Endothelial cell of umbilical vein (primary cell): ENCODE measurements at regions not wholly inside any gene's neighbourhood (a gene's known extent, or its start where the extent isn't known, plus 50 kb on each side); places are given as distances from the start of the nearest gene placed in this dataset.

ENCODE experiments used
- EZH2 ChIP-seq: IDR thresholded peaks from 2 replicates; pipeline ENCODE4 v1.6.1; 2012; ENCODE audit warnings: borderline replicate concordance, low read depth, mild to moderate bottlenecking, moderate library complexity, low read length, inconsistent platforms; ENCODE audit not compliant: severe bottlenecking
- FOS ChIP-seq: IDR thresholded peaks from 2 replicates; pipeline ENCODE4 v1.6.1; 2011; ENCODE audit warnings: mild to moderate bottlenecking, low read length, moderate library complexity, borderline replicate concordance; ENCODE audit not compliant: insufficient read depth
- GATA2 ChIP-seq: IDR thresholded peaks from 2 replicates; pipeline ENCODE4 v1.7.0; 2011; ENCODE audit warnings: low read depth, mild to moderate bottlenecking, moderate library complexity, mixed read lengths, low read length; ENCODE audit not compliant: insufficient read length, insufficient read depth
- JUN ChIP-seq: IDR thresholded peaks from 2 replicates; pipeline ENCODE4 v1.6.1; 2011; ENCODE audit warnings: borderline replicate concordance, low read depth; ENCODE audit not compliant: insufficient read length, insufficient read depth
- MYC ChIP-seq: IDR thresholded peaks from one replicate; pipeline ENCODE4 v1.6.1; 2011; ENCODE audit warnings: mild to moderate bottlenecking, low read depth, low read length
- POLR2A ChIP-seq: IDR thresholded peaks from 2 replicates; pipeline ENCODE4 v1.6.1; 2012; ENCODE audit warnings: low read depth, mild to moderate bottlenecking, control low read depth, low read length
- POLR2AphosphoS5 ChIP-seq: IDR thresholded peaks from 2 replicates; pipeline ENCODE4 v1.6.1; 2012; ENCODE audit warnings: low read depth, mild to moderate bottlenecking, control low read depth, low read length, moderate library complexity; ENCODE audit not compliant: insufficient read depth
- TF ChIP-seq, protein P1 (sequence below), 2 donors: IDR thresholded peaks; 1 replicate in 1 of 2; 2 replicates in 1 of 2; pipeline ENCODE4 v1.5.1; 2011; ENCODE audit warnings: low read length in 2 of 2, mild to moderate bottlenecking in 2 of 2, moderate library complexity in 2 of 2, control low read depth in 1 of 2, inconsistent platforms in 1 of 2, low read depth in 1 of 2; ENCODE audit not compliant: insufficient read depth in 1 of 2; ENCODE audit errors: extremely low read depth in 1 of 2
- TF ChIP-seq, protein P2 (sequence below): IDR thresholded peaks from 2 replicates; pipeline ENCODE4 v1.6.1; 2011; ENCODE audit not compliant: insufficient read depth, insufficient read length

DNA sequence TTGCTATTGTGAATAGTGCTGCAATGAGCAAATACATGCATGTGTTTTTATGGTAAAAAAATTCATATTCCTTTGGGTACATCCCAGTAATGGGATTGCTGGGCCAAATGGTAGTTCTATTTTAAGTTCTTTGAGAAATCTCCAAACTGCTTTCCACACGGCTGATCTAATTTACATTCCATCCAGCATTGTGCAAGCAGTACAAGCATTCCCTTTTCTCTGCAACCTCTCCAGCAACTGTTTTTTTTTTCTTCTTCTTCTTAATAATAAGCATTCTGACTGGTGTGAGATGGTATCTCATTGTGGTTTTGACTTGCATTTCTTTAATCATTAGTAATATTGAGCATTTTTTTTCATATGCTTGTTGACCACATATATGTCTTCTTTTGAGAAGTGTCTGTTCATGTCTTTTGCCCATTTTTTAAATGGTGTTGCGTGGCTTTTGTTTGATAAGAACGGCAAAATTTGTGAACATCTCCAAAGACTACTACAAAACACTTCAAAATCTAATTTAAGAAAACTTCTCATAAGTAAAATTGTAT, 136.1 kb upstream of the MYO3A start:
- TF ChIP-seq, protein P1, sequence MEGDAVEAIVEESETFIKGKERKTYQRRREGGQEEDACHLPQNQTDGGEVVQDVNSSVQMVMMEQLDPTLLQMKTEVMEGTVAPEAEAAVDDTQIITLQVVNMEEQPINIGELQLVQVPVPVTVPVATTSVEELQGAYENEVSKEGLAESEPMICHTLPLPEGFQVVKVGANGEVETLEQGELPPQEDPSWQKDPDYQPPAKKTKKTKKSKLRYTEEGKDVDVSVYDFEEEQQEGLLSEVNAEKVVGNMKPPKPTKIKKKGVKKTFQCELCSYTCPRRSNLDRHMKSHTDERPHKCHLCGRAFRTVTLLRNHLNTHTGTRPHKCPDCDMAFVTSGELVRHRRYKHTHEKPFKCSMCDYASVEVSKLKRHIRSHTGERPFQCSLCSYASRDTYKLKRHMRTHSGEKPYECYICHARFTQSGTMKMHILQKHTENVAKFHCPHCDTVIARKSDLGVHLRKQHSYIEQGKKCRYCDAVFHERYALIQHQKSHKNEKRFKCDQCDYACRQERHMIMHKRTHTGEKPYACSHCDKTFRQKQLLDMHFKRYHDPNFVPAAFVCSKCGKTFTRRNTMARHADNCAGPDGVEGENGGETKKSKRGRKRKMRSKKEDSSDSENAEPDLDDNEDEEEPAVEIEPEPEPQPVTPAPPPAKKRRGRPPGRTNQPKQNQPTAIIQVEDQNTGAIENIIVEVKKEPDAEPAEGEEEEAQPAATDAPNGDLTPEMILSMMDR (IDR thresholded peaks at IDR 0.05; ENCODE audit: extremely low read depth in 1 of 2, insufficient read depth in 1 of 2, low read depth in 1 of 2, low read length in 2 of 2) = no peak
- TF ChIP-seq POLR2A = no peak
- TF ChIP-seq JUN = no peak
- TF ChIP-seq EZH2 = no peak
- TF ChIP-seq POLR2AphosphoS5 = no peak
- TF ChIP-seq, protein P2, sequence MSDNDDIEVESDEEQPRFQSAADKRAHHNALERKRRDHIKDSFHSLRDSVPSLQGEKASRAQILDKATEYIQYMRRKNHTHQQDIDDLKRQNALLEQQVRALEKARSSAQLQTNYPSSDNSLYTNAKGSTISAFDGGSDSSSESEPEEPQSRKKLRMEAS = no peak
- TF ChIP-seq MYC = no peak
- TF ChIP-seq GATA2 = no peak
- no peak for TF ChIP-seq FOS
